SK-N-SH (cell line): ENCODE measurements at regions not wholly inside any gene's neighbourhood (a gene's known extent, or its start where the extent isn't known, plus 50 kb on each side); places are given as distances from the start of the nearest gene placed in this dataset.

ENCODE experiments used
- CTCF ChIA-PET: fragments of 300-600, 350-600 bp; formaldehyde crosslinking; extraction: SDS; loops from one replicate; lab custom pipeline; 2021; lab: Yijun Ruan, JAX
- POLR2A ChIA-PET: fragments of 350-600 bp; sonication (Branson Sonifier 250); formaldehyde crosslinking; extraction: SDS; loops from one replicate; lab custom pipeline; 2020; ENCODE audit warnings: antibody characterized with exemption, inconsistent platforms; lab: Yijun Ruan, JAX
- DNase-seq: peaks from one replicate; pipeline ENCODE4 v3.0.0; 2012
- H2AFZ ChIP-seq: fragments of 200-600 bp; sonication (generic); 2 replicates; pipeline ENCODE4 v1.8.1; 2016; ENCODE audit warnings: antibody characterized with exemption, mild to moderate bottlenecking, low read depth
- H3F3A ChIP-seq: fragments of 200-600 bp; sonication (generic); replicated peaks from 2 replicates; pipeline ENCODE3; 2016; ENCODE audit warnings: antibody characterized with exemption, mild to moderate bottlenecking; ENCODE audit not compliant: insufficient read depth
- H3K27ac ChIP-seq, 2 experiments: fragments of 200-500 bp in 1 of 2; fragments of 200-600 bp in 1 of 2; sonication (Bioruptor generic) in 1 of 2; sonication (generic), shearing (Covaris generic) in 1 of 2; 2 replicates each; pipeline versions ENCODE4 v1.5.1 to v1.6.1; 2014 to 2016; ENCODE audit warnings: low read depth in 2 of 2, inconsistent platforms in 1 of 2, low read length in 1 of 2, mild to moderate bottlenecking in 1 of 2, mixed read lengths in 1 of 2
- H3K27me3 ChIP-seq: fragments of 200-600 bp; sonication (generic), shearing (Covaris generic); 2 replicates; pipeline ENCODE4 v1.6.1; 2016; ENCODE audit warnings: mixed run types; ENCODE audit not compliant: insufficient read depth
- H3K36me3 ChIP-seq, 2 experiments: fragments of 200-500 bp in 1 of 2; fragments of 200-600 bp in 1 of 2; sonication (Bioruptor generic) in 1 of 2; sonication (generic) in 1 of 2; replicated peaks in 1 of 2; 2 replicates each; pipeline versions ENCODE3 to v1.5.1; 2014 to 2016; ENCODE audit warnings: low read length in 1 of 2, mild to moderate bottlenecking in 1 of 2; ENCODE audit not compliant: insufficient read depth in 2 of 2, control insufficient read depth in 1 of 2
- H3K4me1 ChIP-seq, 2 experiments: fragments of 200-500 bp in 1 of 2; fragments of 200-600 bp in 1 of 2; sonication (Bioruptor generic) in 1 of 2; sonication (generic), shearing (Covaris generic) in 1 of 2; 2 replicates each; pipeline versions ENCODE4 v1.5.1 to v1.6.1; 2014 to 2016; ENCODE audit warnings: low read depth in 1 of 2, low read length in 1 of 2, mixed run types in 1 of 2; ENCODE audit not compliant: insufficient read depth in 2 of 2, control insufficient read depth in 1 of 2
- H3K4me2 ChIP-seq: fragments of 200-600 bp; sonication (generic), shearing (Covaris generic); 2 replicates; pipeline ENCODE4 v1.6.1; 2017; ENCODE audit warnings: mixed run types
- H3K4me3 ChIP-seq, 2 experiments: fragments of 200-500 bp in 1 of 2; fragments of 200-600 bp in 1 of 2; sonication (Bioruptor generic) in 1 of 2; sonication (generic), shearing (Covaris generic) in 1 of 2; 2 replicates each; pipeline versions ENCODE4 v1.5.1 to v1.8.1; 2014 to 2016; ENCODE audit warnings: low read depth in 2 of 2, inconsistent platforms in 1 of 2, low read length in 1 of 2, mild to moderate bottlenecking in 1 of 2, mixed read lengths in 1 of 2, moderate library complexity in 1 of 2
- H3K79me2 ChIP-seq: fragments of 200-600 bp; sonication (generic); 2 replicates; pipeline ENCODE4 v1.8.1; 2017; ENCODE audit warnings: mild to moderate bottlenecking; ENCODE audit not compliant: insufficient read depth
- H3K9ac ChIP-seq: fragments of 200-600 bp; sonication (generic); 2 replicates; pipeline ENCODE4 v1.6.1; 2017; ENCODE audit warnings: mixed run types
- H3K9me2 ChIP-seq: fragments of 200-600 bp; sonication (generic); 2 replicates; pipeline ENCODE4 v1.6.1; 2017; ENCODE audit warnings: mixed run types
- H3K9me3 ChIP-seq: fragments of 200-600 bp; sonication (generic); 2 replicates; pipeline ENCODE4 v1.6.1; 2017; ENCODE audit warnings: mixed run types, mild to moderate bottlenecking, moderate library complexity
- H4K20me1 ChIP-seq: fragments of 200-600 bp; sonication (generic); 2 replicates; pipeline ENCODE4 v1.6.1; 2017; ENCODE audit warnings: mild to moderate bottlenecking, mixed run types; ENCODE audit not compliant: insufficient read depth
- EP300 ChIP-seq, 2 experiments: IDR thresholded peaks; 2 replicates each; pipeline versions ENCODE4 v1.4.0 to v1.6.1; 2012; ENCODE audit warnings: borderline replicate concordance in 1 of 2, low read depth in 1 of 2, low read length in 1 of 2
- EZH2phosphoT487 ChIP-seq: fragments of 200-600 bp; sonication (generic); IDR thresholded peaks from 2 replicates; pipeline ENCODE4 v1.6.1; 2017; ENCODE audit warnings: low read depth, mixed run types, mild to moderate bottlenecking, antibody characterized with exemption, moderate library complexity, borderline replicate concordance
- FOXJ3 ChIP-seq: sonication (generic); formaldehyde crosslinking; IDR thresholded peaks from 2 replicates; pipeline ENCODE4 v1.5.1; 2020; ENCODE audit warnings: mild to moderate bottlenecking, missing genetic modification reagents
- FOXM1 ChIP-seq: IDR thresholded peaks from 2 replicates; pipeline ENCODE4 v1.4.0; 2012; ENCODE audit warnings: low read depth, mild to moderate bottlenecking
- GABPA ChIP-seq: IDR thresholded peaks from 2 replicates; pipeline ENCODE4 v1.4.0; 2012; ENCODE audit warnings: low read depth, mild to moderate bottlenecking
- GATA2 ChIP-seq: sonication (generic); formaldehyde crosslinking; IDR thresholded peaks from 2 replicates; pipeline ENCODE4 v1.5.0; 2020; ENCODE audit warnings: mild to moderate bottlenecking, missing genetic modification reagents
- MEF2A ChIP-seq: IDR thresholded peaks from 2 replicates; pipeline ENCODE4 v1.4.0; 2012; ENCODE audit warnings: low read depth, borderline replicate concordance
- NRF1 ChIP-seq: IDR thresholded peaks from 2 replicates; pipeline ENCODE4 v1.6.1; 2012; ENCODE audit warnings: low read depth, mild to moderate bottlenecking, low read length
- RAD21 ChIP-seq: IDR thresholded peaks from 2 replicates; pipeline ENCODE4 v1.6.1; 2012; ENCODE audit warnings: mild to moderate bottlenecking, low read length
- RCOR1 ChIP-seq: fragments of 150-350 bp; IDR thresholded peaks from 2 replicates; pipeline ENCODE4 v1.6.1; 2017; ENCODE audit warnings: antibody characterized with exemption, low read length
- SIN3A ChIP-seq: IDR thresholded peaks from 2 replicates; pipeline ENCODE4 v1.6.1; 2012; ENCODE audit warnings: low read depth, mild to moderate bottlenecking, low read length, moderate library complexity, borderline replicate concordance
- WGBS: methylation state at CpG from one replicate; pipeline ENCODE4 v1.1.6; 2017; ENCODE audit warnings: low lambda C conversion rate; 5-methylcytosine and 5-hydroxymethylcytosine counted together
- TF ChIP-seq, protein P1 (sequence below): IDR thresholded peaks from 2 replicates; pipeline ENCODE4 v1.4.0; 2012; ENCODE audit warnings: low read depth
- TF ChIP-seq, protein P2 (sequence below): fragments of 150-350 bp; IDR thresholded peaks from 2 replicates; pipeline ENCODE4 v1.6.1; 2016; ENCODE audit warnings: mild to moderate bottlenecking, low read depth, low read length

DNA sequence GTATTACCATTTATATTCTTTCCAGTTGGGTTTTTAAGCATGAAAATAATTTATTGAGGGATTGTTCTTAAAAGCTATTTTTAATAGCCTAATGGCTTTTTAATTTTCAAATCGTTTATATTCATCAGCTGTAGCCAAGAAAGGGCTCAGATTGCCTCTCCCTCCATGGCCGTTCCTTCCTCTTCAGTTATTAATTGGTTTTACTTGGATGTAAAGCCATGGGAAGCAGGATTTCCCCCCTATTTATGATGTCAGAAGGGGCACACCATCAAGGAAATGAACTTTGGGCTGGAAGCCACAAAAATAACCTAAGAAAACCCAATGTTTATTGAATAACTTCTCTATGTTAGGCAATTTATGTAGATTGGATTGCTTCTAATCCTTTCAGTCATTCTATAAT, 656.3 kb downstream of the TYW1 start:
- Histone ChIP-seq H3K79me2 (no peaks in the 10 kb centered on the region), H3K4me2 (no peak overlapping the region), H3F3A (no peaks in the 10 kb centered on the region), H3K9me3 (no peaks in the 10 kb centered on the region), H3K9ac (no peak overlapping the region), H3K4me3 (no peak overlapping the region), H4K20me1 (no peaks in the 10 kb centered on the region), H2AFZ (no peak overlapping the region), H3K9me2 (no peaks in the 10 kb centered on the region), H3K27me3 (no peaks in the 10 kb centered on the region), H3K4me1 (peaks cover 0 to 3% of the 10 kb centered on the region in 2 experiments; a peak in 1 of 4 replicates), H3K27ac (no peak overlapping the region), H3K36me3 (no peaks in the 10 kb centered on the region)
- ChIA-PET CTCF (interaction anchor here (1.0 to 2.1 kb wide), 2 partner anchors 8 to 275 kb away, joined by 3 to 7 read pairs; no protein-coding TSS in a partner anchor), POLR2A (no interaction called here)
- WGBS = 9% methylated on average over 2 of the region's 2 CpGs
- TF ChIP-seq GATA2 = no peak
- TF ChIP-seq FOXJ3 (CRISPR knock-in tag) = no peak
- TF ChIP-seq, protein P1, sequence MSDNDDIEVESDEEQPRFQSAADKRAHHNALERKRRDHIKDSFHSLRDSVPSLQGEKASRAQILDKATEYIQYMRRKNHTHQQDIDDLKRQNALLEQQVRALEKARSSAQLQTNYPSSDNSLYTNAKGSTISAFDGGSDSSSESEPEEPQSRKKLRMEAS = no peak
- no peak for TF ChIP-seq NRF1
- no peak for DNase-seq

DNA sequence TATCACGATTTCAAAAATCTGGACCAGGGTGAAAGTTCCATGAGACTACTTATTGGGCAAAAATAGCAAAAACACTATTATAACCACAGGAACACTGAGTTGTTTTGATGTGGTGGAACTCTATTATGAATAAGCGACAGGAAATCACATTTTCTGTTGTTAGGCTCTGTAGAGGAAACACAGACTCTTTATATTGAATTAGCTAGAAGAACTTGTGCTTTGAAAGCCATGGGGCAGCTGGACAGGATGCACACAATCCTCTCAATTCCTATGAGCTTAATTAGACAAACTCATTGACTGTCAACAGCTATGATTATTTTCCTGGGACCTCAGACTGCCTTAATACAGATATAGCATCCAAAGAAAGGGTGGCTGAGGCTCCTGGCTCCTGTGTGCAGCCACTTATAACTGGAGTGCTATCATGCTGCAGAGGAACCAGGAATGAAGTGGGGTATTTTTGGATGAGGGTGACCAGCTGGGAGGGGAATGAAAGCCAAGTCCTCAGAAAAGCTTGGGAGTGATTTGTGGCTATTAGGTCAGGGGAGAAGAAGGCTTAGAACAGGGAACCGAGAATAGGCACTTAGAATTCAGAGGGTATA, 657.3 kb downstream of the TYW1 start:
- POLR2A ChIA-PET = no interaction called here

DNA sequence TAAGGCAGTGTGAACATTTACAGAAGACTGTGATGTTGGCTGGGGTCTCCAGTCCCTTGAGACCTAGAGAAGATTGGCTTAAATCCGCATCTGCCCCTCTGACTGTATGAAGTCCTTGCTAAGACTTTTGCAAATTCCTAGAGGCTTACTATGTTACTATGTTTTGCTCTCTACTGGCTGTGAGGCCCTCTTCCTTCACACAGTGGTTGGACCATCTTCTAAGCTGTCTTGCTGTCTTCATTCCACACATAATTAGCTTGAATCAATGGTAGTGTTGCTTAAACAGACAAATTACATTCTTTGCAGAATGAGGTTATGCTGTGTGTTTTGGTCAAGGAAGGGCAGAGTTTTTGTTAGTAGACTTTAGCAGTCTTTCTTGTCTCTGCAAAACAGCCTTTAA, 658.0 kb downstream of the TYW1 start:
- Histone ChIP-seq H4K20me1 (no peaks in the 10 kb centered on the region), H2AFZ (no peak overlapping the region), H3K9me3 (no peaks in the 10 kb centered on the region), H3K9ac (no peak overlapping the region), H3K27ac (no peak overlapping the region), H3F3A (no peaks in the 10 kb centered on the region), H3K9me2 (no peaks in the 10 kb centered on the region), H3K27me3 (no peaks in the 10 kb centered on the region), H3K79me2 (no peaks in the 10 kb centered on the region), H3K4me2 (no peak overlapping the region), H3K36me3 (no peaks in the 10 kb centered on the region), H3K4me3 (no peak overlapping the region), H3K4me1 (peaks cover 0 to 3% of the 10 kb centered on the region in 2 experiments; a peak in 1 of 4 replicates)
- POLR2A ChIA-PET = no interaction called here
- WGBS = 50% methylated on average over 1 of the region's 1 CpG
- TF ChIP-seq RCOR1 (no peak), GABPA (no peak), SIN3A (no peak), MEF2A (no peak), FOXM1 (no peak), RAD21 (no peak), NRF1 (no peak), EP300 (IDR thresholded peaks at IDR 0.05; ENCODE audit: borderline replicate concordance in 1 of 2, low read depth in 1 of 2, low read length in 1 of 2) (no peak)
- DNase-seq = no peak
- CTCF ChIA-PET = interaction anchor here (0.9 to 1.5 kb wide), 4 partner anchors 9 to 30 kb away, joined by 3 to 8 read pairs (median 4); no protein-coding TSS in a partner anchor

More for the DNA sequence above, 657.3 kb downstream of the TYW1 start:
- H3K9ac ChIP-seq = no peak overlapping the region
- H3K4me2 ChIP-seq = no peak overlapping the region
- CTCF ChIA-PET = interaction anchor here (0.7 to 1.5 kb wide), 5 partner anchors 10 to 34 kb away, joined by 3 to 8 read pairs (median 4); no protein-coding TSS in a partner anchor
- no peak overlapping the region for H3K27ac ChIP-seq
- no peak for TF ChIP-seq FOXM1
- no peak for TF ChIP-seq EZH2phosphoT487
- no peak for TF ChIP-seq RAD21
- no peak for TF ChIP-seq GABPA
- TF ChIP-seq, protein P2, sequence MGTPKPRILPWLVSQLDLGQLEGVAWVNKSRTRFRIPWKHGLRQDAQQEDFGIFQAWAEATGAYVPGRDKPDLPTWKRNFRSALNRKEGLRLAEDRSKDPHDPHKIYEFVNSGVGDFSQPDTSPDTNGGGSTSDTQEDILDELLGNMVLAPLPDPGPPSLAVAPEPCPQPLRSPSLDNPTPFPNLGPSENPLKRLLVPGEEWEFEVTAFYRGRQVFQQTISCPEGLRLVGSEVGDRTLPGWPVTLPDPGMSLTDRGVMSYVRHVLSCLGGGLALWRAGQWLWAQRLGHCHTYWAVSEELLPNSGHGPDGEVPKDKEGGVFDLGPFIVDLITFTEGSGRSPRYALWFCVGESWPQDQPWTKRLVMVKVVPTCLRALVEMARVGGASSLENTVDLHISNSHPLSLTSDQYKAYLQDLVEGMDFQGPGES = no peak
- TF ChIP-seq FOXJ3 (CRISPR knock-in tag) = no peak
- no peaks in the 10 kb centered on the region for H3K79me2 ChIP-seq
- H4K20me1 ChIP-seq = no peaks in the 10 kb centered on the region
- H3K4me3 ChIP-seq = no peak overlapping the region
- H3K36me3 ChIP-seq = no peaks in the 10 kb centered on the region
- H3K9me2 ChIP-seq = no peaks in the 10 kb centered on the region
- 9% methylated on average over 3 of the region's 3 CpGs for WGBS
- no peaks in the 10 kb centered on the region for H3K27me3 ChIP-seq
- no peak for DNase-seq
- H3K9me3 ChIP-seq = no peaks in the 10 kb centered on the region
- H3K4me1 ChIP-seq = peaks cover 0 to 3% of the 10 kb centered on the region in 2 experiments; a peak in 1 of 4 replicates
- no peak overlapping the region for H2AFZ ChIP-seq
- H3F3A ChIP-seq = no peaks in the 10 kb centered on the region
